Progenitor cell of endocrine pancreas (in vitro differentiated cells): ENCODE measurements at regions not wholly inside any gene's neighbourhood (a gene's known extent, or its start where the extent isn't known, plus 50 kb on each side); places are given as distances from the start of the nearest gene placed in this dataset.

Source experiments
- DNase-seq: peaks from one replicate; pipeline ENCODE4 v3.0.0; 2021; ENCODE audit warnings: low spot score; ENCODE audit not compliant: unreplicated experiment
- H3K27ac Mint-ChIP-seq: 2 replicates; pipeline ENCODE4 v1.8.0; 2021; ENCODE audit warnings: mild to moderate bottlenecking, moderate library complexity, mixed read lengths
- H3K27me3 Mint-ChIP-seq: 2 replicates; pipeline ENCODE4 v1.8.0; 2021; ENCODE audit warnings: mixed read lengths
- H3K36me3 Mint-ChIP-seq: 2 replicates; pipeline ENCODE4 v1.8.0; 2022; ENCODE audit warnings: mixed read lengths; ENCODE audit not compliant: insufficient read depth
- H3K4me1 Mint-ChIP-seq: 2 replicates; pipeline ENCODE4 v1.8.0; 2021; ENCODE audit warnings: low read depth, mixed read lengths
- H3K4me3 Mint-ChIP-seq: 2 replicates; pipeline ENCODE4 v1.8.0; 2021; ENCODE audit warnings: low read depth, mild to moderate bottlenecking, moderate library complexity, mixed read lengths
- H3K9me3 Mint-ChIP-seq: 2 replicates; pipeline ENCODE4 v1.8.0; 2021; ENCODE audit warnings: low read depth, mixed read lengths
- CTCF ChIP-seq: fragments of 200-600 bp; sonication (generic); IDR thresholded peaks from one replicate; pipeline ENCODE4 v1.5.0; 2021; ENCODE audit warnings: antibody characterized with exemption, mild to moderate bottlenecking; ENCODE audit not compliant: unreplicated experiment

DNA sequence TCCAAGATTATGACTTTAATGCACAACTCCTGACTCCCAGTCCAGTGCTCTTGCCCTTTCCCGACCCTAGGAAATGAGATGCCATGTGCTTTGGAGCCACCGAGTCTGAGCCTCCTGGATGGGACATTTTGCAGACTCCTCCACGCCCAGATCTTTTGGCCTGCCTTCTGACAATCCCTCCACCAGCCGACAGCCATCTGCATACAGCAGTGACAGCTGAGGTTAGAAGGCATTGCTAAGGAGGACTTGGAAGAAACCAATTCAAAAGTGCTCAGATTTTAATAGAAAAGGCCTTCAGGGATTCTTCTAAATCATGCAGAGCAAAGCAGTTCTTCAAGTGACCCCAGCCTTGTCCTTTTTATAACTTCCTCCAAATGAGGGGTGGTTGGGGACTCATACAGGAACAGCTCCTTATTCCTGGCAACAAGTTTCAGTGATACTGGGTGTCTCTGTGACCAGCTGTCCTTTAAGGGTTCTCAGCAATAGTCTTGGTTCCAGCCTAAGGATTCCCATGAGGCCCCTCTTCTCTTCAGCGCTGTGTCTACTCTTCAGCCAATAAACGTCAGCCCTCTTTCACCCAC is 369.3 kb downstream of the PBX1 start:
- Mint-ChIP-seq H3K4me3 (no peak overlapping the region), H3K9me3 (no peaks in the 10 kb centered on the region), H3K27me3 (peaks cover 9% of the 10 kb centered on the region), H3K27ac (no peak overlapping the region), H3K4me1 (no peaks in the 10 kb centered on the region), H3K36me3 (no peaks in the 10 kb centered on the region)
- no peak for DNase-seq
- TF ChIP-seq CTCF: no peak

DNA sequence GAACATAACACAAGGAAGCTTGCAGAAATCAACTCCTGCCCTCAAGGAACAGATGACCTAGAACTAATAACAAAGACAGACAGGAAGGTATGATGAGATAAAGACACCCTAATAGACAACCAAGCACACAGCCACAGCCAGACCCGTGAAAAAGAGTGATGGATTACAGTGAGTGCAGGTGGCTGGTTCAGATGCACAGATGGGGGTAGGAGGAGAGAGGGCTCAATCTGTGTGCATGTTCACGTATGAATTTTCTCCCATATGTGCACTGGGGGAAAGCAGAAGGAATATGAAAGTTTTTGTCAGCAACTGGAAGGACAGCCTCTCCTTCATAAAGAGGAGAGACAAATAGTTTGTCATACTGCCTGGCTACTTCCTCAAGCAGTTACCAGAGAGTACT is 367.1 kb downstream of the PBX1 start:
- peaks cover 15% of the 10 kb centered on the region for H3K27me3 Mint-ChIP-seq
- no peaks in the 10 kb centered on the region for H3K36me3 Mint-ChIP-seq
- no peak for TF ChIP-seq CTCF
- no peak overlapping the region for H3K4me3 Mint-ChIP-seq
- H3K9me3 Mint-ChIP-seq: no peaks in the 10 kb centered on the region
- DNase-seq: no peak
- H3K4me1 Mint-ChIP-seq: no peaks in the 10 kb centered on the region
- H3K27ac Mint-ChIP-seq: no peak overlapping the region

DNA sequence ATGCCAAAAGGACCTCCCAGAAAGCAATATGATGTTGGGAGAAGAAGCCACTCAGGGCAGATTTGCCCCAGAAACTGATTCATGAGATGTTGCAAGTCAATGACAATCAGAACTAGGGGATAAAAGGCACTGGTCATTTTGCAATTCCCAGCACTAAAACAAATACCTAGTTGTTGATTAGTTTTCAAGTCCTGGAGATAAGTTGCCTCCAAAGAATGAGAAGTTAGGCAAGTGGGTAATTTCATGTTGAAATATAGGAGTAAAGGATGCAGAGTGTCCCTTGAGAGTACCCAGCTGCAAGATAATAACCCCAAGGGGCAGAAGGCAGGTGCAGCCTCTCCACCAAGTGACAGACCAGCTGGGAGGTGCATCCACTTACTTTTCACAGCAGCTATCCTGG is 363.6 kb downstream of the PBX1 start:
- Mint-ChIP-seq H3K9me3 (no peaks in the 10 kb centered on the region), H3K36me3 (no peaks in the 10 kb centered on the region), H3K27ac (no peak overlapping the region), H3K4me1 (no peaks in the 10 kb centered on the region), H3K4me3 (no peak overlapping the region), H3K27me3 (peaks cover 14% of the 10 kb centered on the region)
- TF ChIP-seq CTCF: no peak
- DNase-seq: no peak

DNA sequence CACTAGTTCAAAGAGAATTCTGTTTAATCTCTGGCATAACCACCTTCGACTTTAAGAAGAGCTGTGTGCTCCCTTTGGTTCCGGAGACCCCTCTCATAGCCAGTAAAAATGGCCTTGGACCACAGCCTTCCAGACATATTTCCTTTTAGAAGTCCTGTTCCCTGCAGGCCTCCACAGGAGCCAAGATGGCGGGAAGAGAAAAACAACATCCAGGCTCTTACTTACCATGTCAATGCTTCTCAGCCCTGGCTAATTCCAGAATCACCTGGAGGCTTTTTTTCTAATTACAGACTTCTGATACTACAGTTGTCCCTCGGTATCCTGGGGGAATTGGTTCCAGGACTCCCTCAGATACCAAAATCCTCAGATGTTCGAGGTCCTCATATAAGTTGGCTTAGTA is 362.5 kb downstream of the PBX1 start:
- Mint-ChIP-seq H3K36me3 (no peaks in the 10 kb centered on the region), H3K9me3 (no peaks in the 10 kb centered on the region), H3K27me3 (peaks cover 14% of the 10 kb centered on the region), H3K27ac (no peak overlapping the region), H3K4me3 (no peak overlapping the region), H3K4me1 (no peaks in the 10 kb centered on the region)
- no peak for DNase-seq
- no peak for TF ChIP-seq CTCF

GRCh38 chr1:164918140-164918539 is 359.2 kb downstream of the PBX1 start:
- Mint-ChIP-seq H3K27me3 (peaks cover 13% of the 10 kb centered on the region), H3K27ac (no peak overlapping the region), H3K4me3 (no peak overlapping the region), H3K9me3 (no peaks in the 10 kb centered on the region), H3K36me3 (no peaks in the 10 kb centered on the region), H3K4me1 (no peaks in the 10 kb centered on the region)
- no peak for TF ChIP-seq CTCF
- no peak for DNase-seq
